ENCODE measurements at regions not wholly inside any gene's neighbourhood (a gene's known extent, or its start where the extent isn't known, plus 50 kb on each side); places are given as distances from the start of the nearest gene placed in this dataset.

GRCh38 chr13:65605396-65605795, 1624.7 kb downstream of the PCDH9 start:
- TF ChIP-seq CTCF (IDR thresholded peaks at IDR 0.05) (no peak), POLR2A (IDR thresholded peaks at IDR 0.05) (no peak)
